HEK293 (cell line): ENCODE measurements at regions not wholly inside any gene's neighbourhood (a gene's known extent, or its start where the extent isn't known, plus 50 kb on each side); places are given as distances from the start of the nearest gene placed in this dataset.
A peak's percentile ranks its signal among the peaks of the same experiment; 100 is the strongest.

Experiments used
- CTCF ChIA-PET: fragments of 350-600 bp; formaldehyde crosslinking; extraction: SDS; loops from one replicate; lab custom pipeline; 2021; ENCODE audit warnings: antibody characterized with exemption; lab: Yijun Ruan, JAX
- POLR2A ChIA-PET: fragments of 300-600 bp; formaldehyde crosslinking; extraction: SDS; loops from one replicate; lab custom pipeline; 2020; ENCODE audit warnings: antibody characterized with exemption, inconsistent platforms; lab: Yijun Ruan, JAX
- H3K27ac ChIP-seq: fragments of 200-500 bp; sonication (Bioruptor generic); 2 replicates; pipeline ENCODE4 v1.5.1; 2014; ENCODE audit warnings: low read depth, low read length, control low read depth, inconsistent platforms; ENCODE audit errors: extremely low read depth
- H3K36me3 ChIP-seq, 2 experiments: fragments of 200-500 bp in 1 of 2; sonication (Bioruptor generic) in 1 of 2; 1 replicate in 1 of 2; 2 replicates in 1 of 2; pipeline ENCODE4 v1.5.1; 2014 to 2017; ENCODE audit warnings: inconsistent platforms in 2 of 2, low read length in 2 of 2; ENCODE audit not compliant: control insufficient read depth in 2 of 2, insufficient read depth in 1 of 2
- H3K4me1 ChIP-seq: fragments of 200-500 bp; sonication (Bioruptor generic); 2 replicates; pipeline ENCODE4 v1.5.1; 2014; ENCODE audit warnings: mild to moderate bottlenecking, low read length, inconsistent platforms; ENCODE audit not compliant: control insufficient read depth, insufficient read depth
- H3K4me3 ChIP-seq: 2 replicates; pipeline ENCODE4 v1.5.1; 2011; ENCODE audit warnings: low read depth, mild to moderate bottlenecking, control low read depth, low read length, moderate library complexity
- H3K9me3 ChIP-seq: fragments of 200-500 bp; sonication (Bioruptor generic); 2 replicates; pipeline ENCODE4 v1.5.1; 2014; ENCODE audit warnings: low read depth, low read length, inconsistent platforms; ENCODE audit not compliant: control insufficient read depth, insufficient read depth
- FEZF1 ChIP-seq: fragments of 450-650 bp; formaldehyde crosslinking; IDR thresholded peaks from 2 replicates; pipeline ENCODE4 v1.5.1; 2016; ENCODE audit warnings: missing biosample characterization, missing genetic modification characterization
- GLI2 ChIP-seq: fragments of 450-650 bp; formaldehyde crosslinking; IDR thresholded peaks from 2 replicates; pipeline ENCODE4; 2017; ENCODE audit warnings: missing biosample characterization, missing genetic modification characterization, low read depth, borderline replicate concordance
- GLIS1 ChIP-seq: fragments of 450-650 bp; formaldehyde crosslinking; IDR thresholded peaks from 2 replicates; pipeline ENCODE4 v1.5.1; 2016; ENCODE audit warnings: missing biosample characterization, missing genetic modification characterization
- KLF1 ChIP-seq: fragments of 450-650 bp; formaldehyde crosslinking; IDR thresholded peaks from 2 replicates; pipeline ENCODE4 v1.5.1; 2016; ENCODE audit warnings: missing biosample characterization, missing genetic modification characterization
- OVOL3 ChIP-seq: fragments of 450-650 bp; formaldehyde crosslinking; IDR thresholded peaks from 2 replicates; pipeline ENCODE4 v1.5.1; 2016; ENCODE audit warnings: missing biosample characterization, missing genetic modification characterization
- PRDM4 ChIP-seq: fragments of 450-650 bp; formaldehyde crosslinking; IDR thresholded peaks from 2 replicates; pipeline ENCODE4 v1.5.1; 2017; ENCODE audit warnings: missing biosample characterization, missing genetic modification characterization
- SALL2 ChIP-seq: fragments of 450-650 bp; formaldehyde crosslinking; IDR thresholded peaks from 2 replicates; pipeline ENCODE4 v1.5.0; 2017; ENCODE audit warnings: missing biosample characterization, mild to moderate bottlenecking, missing genetic modification characterization, borderline replicate concordance
- ZBTB17 ChIP-seq: fragments of 450-650 bp; formaldehyde crosslinking; IDR thresholded peaks from 2 replicates; pipeline ENCODE4 v1.5.1; 2016; ENCODE audit warnings: missing biosample characterization, missing genetic modification characterization
- ZBTB7A ChIP-seq: fragments of 450-650 bp; formaldehyde crosslinking; IDR thresholded peaks from 2 replicates; pipeline ENCODE4 v1.5.1; 2016; ENCODE audit warnings: low read depth, missing biosample characterization, missing genetic modification characterization
- ZNF175 ChIP-seq: fragments of 450-650 bp; formaldehyde crosslinking; IDR thresholded peaks from 2 replicates; pipeline ENCODE4 v1.5.1; 2016; ENCODE audit warnings: missing biosample characterization, missing genetic modification characterization
- ZNF341 ChIP-seq: fragments of 450-650 bp; formaldehyde crosslinking; IDR thresholded peaks from 2 replicates; pipeline ENCODE4; 2016; ENCODE audit warnings: low read depth, missing biosample characterization, missing genetic modification characterization
- ZNF366 ChIP-seq: fragments of 450-650 bp; formaldehyde crosslinking; conservative IDR thresholded peaks from 2 replicates; pipeline ENCODE4 v1.5.1; 2016; ENCODE audit warnings: missing biosample characterization, missing genetic modification characterization
- ZNF423 ChIP-seq: fragments of 450-650 bp; formaldehyde crosslinking; IDR thresholded peaks from 2 replicates; pipeline ENCODE4 v1.5.1; 2016; ENCODE audit warnings: missing biosample characterization, missing genetic modification characterization
- ZNF48 ChIP-seq: fragments of 450-650 bp; formaldehyde crosslinking; IDR thresholded peaks from 2 replicates; pipeline ENCODE4 v1.5.1; 2016; ENCODE audit warnings: missing biosample characterization, missing genetic modification characterization
- ZNF548 ChIP-seq: fragments of 450-650 bp; formaldehyde crosslinking; IDR thresholded peaks from 2 replicates; pipeline ENCODE4 v1.5.1; 2016; ENCODE audit warnings: missing biosample characterization, missing genetic modification characterization
- ZNF600 ChIP-seq: fragments of 450-650 bp; formaldehyde crosslinking; IDR thresholded peaks from 2 replicates; pipeline ENCODE4 v1.5.1; 2016; ENCODE audit warnings: missing biosample characterization, missing genetic modification characterization
- TF ChIP-seq, protein P1 (sequence below): fragments of 450-650 bp; formaldehyde crosslinking; IDR thresholded peaks from 2 replicates; pipeline ENCODE4 v1.5.1; 2017; ENCODE audit warnings: missing biosample characterization, missing genetic modification characterization

- no peaks in the 10 kb centered on the region for H3K36me3 ChIP-seq
- CTCF ChIA-PET, result interaction anchor here (1.0 kb wide), 1 partner anchor 8 kb away, joined by 4 read pairs; no protein-coding TSS in a partner anchor
- no peak overlapping the region for H3K4me3 ChIP-seq
- no peaks in the 10 kb centered on the region for H3K4me1 ChIP-seq
- H3K27ac ChIP-seq, result no peak overlapping the region
- H3K9me3 ChIP-seq, result no peaks in the 10 kb centered on the region
- POLR2A ChIA-PET, result no interaction called here
- no peak for TF ChIP-seq ZNF548
- no peak for TF ChIP-seq ZNF341
- TF ChIP-seq ZBTB17 (tag by site-specific recombination), result peak; percentile 97
- peak; percentile 99 for TF ChIP-seq ZNF366 (tag by site-specific recombination)
These were observed 141.3 kb upstream of the WNT4 start for GRCh38 chr1:22284236-22284635.

GRCh38 chr1:22284906-22285548, 142.1 kb upstream of the WNT4 start:
- ChIA-PET POLR2A (no interaction called here), CTCF (interaction anchor here (1.0 kb wide), 1 partner anchor 9 kb away, joined by 4 read pairs; no protein-coding TSS in a partner anchor)
- Histone ChIP-seq H3K36me3 (no peaks in the 10 kb centered on the region), H3K4me3 (no peak overlapping the region), H3K27ac (no peak overlapping the region), H3K9me3 (no peaks in the 10 kb centered on the region), H3K4me1 (no peaks in the 10 kb centered on the region)
- TF ChIP-seq ZNF600 (tag by site-specific recombination) (peak; percentile 38; the same call in 1 of the 2 replicates), KLF1 (tag by site-specific recombination) (peak; percentile 42), GLIS1 (tag by site-specific recombination) (peak; percentile 16; the same call in 1 of the 2 replicates), SALL2 (tag by site-specific recombination) (no peak)

DNA sequence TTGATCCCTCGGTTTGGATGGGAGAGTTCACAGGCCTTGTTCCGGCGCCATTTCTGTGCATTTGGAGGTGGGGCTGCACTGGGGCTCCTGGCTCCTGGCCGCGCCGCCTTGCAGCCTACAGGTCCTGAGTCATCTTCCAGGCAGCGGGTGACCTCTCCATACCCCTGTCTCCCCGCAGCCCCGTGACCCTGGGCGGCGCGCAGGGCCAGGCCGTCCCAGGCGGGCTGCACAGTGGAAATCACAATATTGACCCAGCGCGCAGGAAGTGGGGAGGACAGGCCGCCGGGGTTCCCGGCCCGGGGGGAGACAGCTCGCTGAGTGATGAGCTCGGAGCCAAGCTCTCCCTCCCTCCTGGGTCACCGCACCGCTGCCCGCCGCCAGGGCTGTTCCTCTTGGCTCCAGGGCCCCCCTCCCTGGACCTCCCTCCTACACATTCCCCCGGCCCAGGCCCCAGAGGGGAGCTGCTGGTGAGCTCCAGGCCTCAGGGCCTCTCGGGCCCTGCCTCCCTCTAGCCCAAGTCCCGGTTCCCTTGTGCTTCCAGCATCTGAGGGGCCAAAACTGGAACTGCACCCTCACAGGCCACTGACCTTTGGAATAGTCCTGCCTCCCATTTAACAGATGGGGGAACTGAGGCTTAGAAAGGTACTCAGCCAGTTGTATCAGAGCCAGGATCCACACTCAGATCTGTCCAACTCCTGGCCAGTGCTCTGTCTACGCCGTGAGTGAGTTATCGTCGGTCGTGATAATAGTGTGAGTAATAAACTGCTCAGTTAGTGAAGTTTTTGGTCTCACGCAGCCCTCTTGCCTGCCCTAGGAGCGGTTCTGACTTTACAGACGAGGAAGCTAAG, 142.9 kb upstream of the WNT4 start:
- Histone ChIP-seq H3K9me3 (no peaks in the 10 kb centered on the region), H3K27ac (no peak overlapping the region), H3K4me1 (no peaks in the 10 kb centered on the region), H3K36me3 (no peaks in the 10 kb centered on the region), H3K4me3 (no peak overlapping the region)
- CTCF ChIA-PET, result no interaction called here
- POLR2A ChIA-PET, result no interaction called here
- TF ChIP-seq ZNF175 (tag by site-specific recombination), result no peak
- no peak for TF ChIP-seq ZBTB7A
- TF ChIP-seq OVOL3 (tag by site-specific recombination), result no peak
- TF ChIP-seq ZNF48 (tag by site-specific recombination), result no peak
- TF ChIP-seq GLI2 (tag by site-specific recombination), result no peak
- no peak for TF ChIP-seq PRDM4 (tag by site-specific recombination)
- no peak for TF ChIP-seq FEZF1
- TF ChIP-seq ZNF423 (tag by site-specific recombination), result no peak
- TF ChIP-seq, protein P1, sequence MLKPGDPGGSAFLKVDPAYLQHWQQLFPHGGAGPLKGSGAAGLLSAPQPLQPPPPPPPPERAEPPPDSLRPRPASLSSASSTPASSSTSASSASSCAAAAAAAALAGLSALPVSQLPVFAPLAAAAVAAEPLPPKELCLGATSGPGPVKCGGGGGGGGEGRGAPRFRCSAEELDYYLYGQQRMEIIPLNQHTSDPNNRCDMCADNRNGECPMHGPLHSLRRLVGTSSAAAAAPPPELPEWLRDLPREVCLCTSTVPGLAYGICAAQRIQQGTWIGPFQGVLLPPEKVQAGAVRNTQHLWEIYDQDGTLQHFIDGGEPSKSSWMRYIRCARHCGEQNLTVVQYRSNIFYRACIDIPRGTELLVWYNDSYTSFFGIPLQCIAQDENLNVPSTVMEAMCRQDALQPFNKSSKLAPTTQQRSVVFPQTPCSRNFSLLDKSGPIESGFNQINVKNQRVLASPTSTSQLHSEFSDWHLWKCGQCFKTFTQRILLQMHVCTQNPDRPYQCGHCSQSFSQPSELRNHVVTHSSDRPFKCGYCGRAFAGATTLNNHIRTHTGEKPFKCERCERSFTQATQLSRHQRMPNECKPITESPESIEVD (tag by site-specific recombination), result no peak
